ENCODE measurements at regions not wholly inside any gene's neighbourhood (a gene's known extent, or its start where the extent isn't known, plus 50 kb on each side); places are given as distances from the start of the nearest gene placed in this dataset.
"Not testable (repeated sequence)": the region's sequence is repeated elsewhere in the genome, so short reads cannot be mapped to it uniquely, and the experiment has no call there.

DNA sequence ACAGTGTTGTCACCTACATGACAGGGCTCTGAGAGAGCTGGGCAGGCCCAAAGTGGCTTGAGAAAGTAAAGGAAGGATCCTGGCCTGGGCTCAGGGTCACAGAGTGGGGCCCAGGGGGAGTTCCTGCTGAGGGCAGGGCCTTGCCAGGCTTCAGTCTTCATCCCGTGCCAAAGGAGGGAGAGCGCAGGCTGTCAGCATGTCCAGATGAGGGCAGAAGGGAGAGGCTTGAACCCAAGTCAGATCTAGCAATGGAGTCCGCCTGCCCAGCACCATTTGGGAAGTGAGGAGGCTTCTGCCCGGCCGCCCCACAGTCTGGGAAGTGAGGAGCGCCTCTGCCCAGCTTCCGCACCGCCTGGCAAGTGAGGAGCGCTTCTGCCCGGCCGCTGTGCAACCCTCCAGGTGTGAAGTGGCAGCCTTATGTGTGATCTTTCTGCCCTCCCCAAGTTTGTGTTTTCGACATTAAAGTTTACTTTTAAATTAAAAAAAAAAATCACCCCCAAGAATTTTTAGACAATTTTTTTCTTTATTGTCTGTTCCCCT, 303.6 kb upstream of the PROK2 start:
- no peak for DNase-seq (ENCODE audit: low read depth)

DNA sequence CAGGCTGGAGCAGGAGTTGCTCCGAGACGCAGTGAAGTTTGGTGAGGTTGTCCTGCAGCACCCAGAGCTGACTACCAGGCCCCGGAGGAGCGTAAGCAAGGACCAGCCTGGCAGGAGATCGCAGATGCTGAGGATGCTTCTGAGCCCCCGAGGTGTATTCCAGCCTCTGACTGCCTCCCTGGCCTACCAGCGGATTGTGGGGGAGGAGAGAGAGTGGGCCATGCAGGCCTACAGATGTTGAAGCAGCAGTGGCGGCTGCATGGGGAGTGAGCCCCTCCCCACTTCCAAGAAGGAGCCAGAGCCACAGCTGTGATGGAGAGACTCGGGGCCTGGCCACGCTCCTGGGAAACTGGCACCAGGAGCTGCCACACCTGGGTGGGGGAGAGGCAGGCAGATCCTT, 302.5 kb upstream of the PROK2 start:
- no peak for DNase-seq (ENCODE audit: low read depth)

DNA sequence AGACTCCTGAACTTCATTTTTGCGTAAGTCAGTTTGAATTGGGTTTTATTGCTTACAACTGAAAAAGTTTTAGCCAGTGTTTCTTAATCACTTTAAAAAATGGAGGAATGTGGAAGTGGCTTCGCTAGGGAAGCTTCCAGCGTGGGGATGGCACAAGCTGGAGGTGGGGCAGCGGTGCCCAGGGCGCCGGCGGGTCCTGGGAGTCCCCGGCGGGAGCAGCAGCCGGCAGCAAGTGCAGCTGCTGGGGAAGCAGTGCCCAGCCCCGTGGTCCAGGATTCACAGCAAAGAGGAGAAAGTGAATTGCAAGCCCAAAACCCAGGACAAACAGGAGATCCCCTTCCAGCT, 301.8 kb upstream of the PROK2 start:
- no peak for DNase-seq (ENCODE audit: low read depth)

DNA sequence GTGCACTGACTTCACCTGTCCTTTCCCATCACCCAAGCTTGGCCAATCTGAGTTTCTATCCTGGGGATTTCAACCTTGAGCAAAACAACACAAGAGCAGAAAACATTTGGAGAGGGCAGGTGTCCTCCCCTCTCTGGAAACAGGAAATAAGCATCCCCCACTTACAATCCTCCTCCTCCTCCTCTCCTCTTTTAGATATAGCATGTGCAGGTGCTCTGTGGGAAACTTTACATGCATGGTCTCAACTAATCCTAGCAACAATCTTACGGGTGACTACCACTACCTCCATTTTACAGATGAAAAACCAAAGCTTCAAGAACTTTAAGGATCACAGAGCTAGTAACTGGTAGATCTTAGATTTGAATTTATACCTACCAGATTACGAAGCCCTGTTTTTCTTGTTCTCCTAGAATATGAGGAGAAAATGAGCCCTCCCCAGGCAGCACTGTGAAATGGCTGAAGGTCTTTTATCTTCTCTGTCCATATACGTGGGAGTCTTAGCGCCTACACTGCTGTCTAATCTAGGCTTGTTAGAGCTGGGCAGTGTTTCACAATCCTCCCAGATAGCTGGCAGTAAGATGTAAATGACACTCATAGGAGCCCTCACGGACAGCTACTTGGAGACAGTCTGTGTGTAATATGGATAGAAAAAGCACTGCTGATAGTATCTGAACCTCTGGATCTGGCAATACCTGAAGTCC, 301.2 kb upstream of the PROK2 start:
- DNase-seq (ENCODE audit: low read depth), result no peak

DNA sequence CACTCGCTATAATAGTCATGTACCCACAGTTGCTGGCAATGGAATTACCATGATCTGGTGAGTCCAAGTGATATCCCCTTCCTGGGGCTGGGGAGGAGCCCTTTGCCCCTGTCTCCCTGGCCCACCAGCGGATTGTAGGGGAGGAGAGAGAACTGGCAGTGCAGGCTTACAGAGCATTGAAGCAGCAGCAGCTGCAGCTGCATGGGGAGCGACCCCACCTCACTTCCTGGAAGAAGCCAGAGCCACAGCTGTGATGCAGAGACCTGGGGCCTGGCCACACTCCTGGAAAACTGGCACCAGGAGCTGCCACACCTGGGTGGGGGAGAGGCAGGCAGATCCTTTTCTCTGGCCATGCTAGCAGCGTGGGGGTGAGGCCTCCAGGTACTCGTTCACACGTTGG, 300.1 kb upstream of the PROK2 start:
- DNase-seq (ENCODE audit: low read depth), result no peak

DNA sequence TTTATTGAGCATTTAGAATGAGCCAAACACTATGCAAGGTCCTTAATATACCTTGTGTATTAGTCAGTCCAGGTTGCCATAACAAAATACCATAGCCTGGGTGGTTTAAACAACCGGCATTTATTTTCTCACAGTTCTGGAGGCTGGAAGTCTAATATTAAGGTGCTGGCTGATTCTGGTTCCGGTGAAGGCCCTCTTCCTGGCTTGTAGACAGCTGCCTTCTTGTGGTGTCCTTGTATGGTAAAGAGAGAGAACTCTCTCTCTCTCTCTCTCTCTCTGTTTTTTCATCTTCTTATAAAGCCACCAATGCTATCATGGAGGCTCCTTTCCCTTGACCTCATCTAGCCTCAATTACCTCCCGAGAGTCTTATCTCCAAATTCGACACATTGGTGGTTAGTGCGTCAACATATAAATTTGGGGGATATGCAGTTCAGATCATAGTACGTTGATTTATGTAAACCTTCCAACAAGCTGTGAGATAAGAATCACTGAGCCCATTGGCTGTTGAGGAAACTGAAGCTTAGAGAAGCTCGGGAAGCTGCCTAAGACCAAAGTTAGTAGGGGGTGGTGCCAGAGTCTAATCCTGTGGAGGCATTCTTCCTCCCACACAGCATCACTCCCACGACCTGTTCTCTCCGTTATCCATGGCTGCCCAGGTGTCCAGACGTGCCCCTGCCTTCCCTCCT, 298.0 kb upstream of the PROK2 start:
- DNase-seq (ENCODE audit: low read depth), result no peak

DNA sequence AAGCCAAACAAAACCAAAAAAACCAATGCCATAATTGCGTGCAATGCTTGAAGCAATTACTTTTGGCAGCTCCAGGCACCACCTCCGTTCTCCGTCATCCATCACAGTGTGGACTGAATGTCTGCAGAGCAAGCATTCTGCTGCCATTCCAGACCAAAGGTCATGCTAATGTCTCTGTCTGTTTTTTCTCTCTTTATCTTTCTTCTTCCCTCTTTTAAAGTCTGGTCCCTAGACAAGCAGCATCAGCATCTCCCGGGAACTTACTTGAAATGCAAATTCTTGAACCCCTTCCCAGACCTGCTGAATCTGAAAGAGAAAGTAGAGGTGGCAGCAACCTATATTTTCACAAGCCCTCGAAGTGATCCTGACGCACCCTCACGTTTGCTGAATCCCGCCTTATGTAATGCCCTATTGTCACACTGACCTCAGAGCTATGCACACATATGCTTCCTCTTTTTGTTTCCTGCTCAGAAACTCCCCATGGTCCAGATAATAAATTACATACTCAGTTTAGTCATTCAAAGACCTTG, 297.3 kb upstream of the PROK2 start:
- no peak for DNase-seq (ENCODE audit: low read depth)

DNA sequence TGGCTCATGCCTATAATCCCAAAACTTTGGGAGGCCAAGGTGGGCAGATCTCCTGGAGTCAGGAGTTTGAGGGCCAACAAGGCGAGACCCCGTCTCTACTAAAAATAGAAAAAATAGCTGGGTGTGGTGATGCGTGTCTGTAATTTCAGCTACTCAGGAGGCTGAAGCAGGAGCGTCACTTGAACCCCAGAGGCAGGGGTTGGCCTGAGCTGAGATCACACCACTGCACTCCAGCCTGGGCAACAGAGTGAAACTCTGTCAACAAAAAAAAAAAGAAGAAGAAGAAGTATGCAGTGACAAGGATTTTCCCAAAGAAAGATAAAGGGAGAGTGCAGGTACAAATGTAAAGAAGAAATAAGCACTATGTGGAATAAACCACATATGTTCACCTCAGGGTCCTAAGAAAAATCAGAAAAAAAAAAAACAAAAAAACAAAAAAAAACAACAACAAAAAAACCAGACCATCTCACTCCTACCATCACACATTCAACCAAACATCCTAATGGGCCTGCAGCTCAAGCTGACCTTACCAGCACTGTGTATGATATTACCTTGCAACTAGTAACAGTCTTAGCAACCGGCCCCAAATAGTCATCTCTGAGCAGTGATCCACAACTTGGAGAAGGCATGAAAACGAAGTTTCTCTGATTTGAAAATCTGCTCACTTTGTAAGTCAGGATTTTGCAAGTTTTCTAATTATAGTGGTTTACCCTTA, 296.7 kb upstream of the PROK2 start:
- DNase-seq (ENCODE audit: low read depth), result no peak

DNA sequence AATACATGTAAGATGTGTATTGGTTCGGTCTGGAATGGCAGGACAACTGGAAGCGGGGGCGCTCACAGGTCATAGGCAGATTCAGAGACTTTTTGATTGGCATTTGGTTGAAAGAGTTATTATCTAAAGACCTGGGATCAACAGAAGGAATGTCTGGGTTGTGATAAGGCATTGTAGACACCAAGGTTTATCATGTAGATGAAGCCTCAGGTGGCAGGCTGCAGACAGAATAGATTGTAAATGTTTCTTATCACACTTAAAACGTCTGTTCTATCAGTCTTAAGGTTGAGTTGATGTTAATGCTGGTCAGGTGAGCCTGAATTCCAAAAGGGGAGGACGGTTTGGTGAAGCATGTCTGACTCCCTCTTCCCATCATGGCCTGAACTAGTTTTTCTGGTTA, 295.9 kb upstream of the PROK2 start:
- no peak for DNase-seq (ENCODE audit: low read depth)

DNA sequence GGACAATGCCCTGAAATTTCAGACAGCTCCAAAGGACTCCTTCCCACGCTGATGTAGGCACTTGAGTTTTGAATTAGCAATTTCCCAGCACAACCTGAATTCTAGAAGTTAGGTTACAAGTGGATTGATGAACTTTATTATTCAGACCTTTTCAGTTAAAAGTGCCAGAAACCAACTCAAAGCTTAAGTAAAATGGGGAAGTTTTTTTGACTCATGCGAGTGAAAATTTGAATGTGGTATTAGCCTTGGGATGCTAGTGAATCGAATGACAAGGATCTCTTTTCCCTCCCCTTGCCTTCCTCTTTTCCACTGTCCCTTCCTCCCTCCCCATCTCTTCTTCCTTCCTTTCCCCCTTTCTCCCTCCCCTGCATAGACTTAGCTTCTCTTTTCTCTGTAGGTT, 295.1 kb upstream of the PROK2 start:
- DNase-seq (ENCODE audit: low read depth), result no peak

DNA sequence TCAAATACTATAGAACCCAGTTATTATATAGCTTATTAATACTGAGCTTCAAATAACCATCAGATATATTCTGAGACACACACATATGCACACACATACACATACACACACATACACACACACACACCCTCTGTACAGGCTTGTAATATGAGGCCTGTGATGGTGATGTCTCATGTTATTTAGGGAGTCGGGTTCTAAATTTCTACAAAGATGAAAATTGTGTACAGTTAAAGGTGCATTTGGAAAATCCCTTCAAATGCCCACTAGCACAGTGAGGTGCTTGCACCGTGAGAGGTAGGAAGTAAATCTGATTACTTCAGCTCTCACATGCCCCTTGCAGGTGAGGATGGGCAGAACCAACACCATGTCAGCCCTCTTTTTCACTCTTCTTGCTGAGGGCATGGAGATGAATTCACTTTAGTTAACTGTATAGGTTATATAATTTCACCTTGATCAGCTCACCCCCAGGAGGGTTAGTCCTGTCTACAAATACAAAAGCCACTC, 294.5 kb upstream of the PROK2 start:
- no peak for DNase-seq (ENCODE audit: low read depth)

DNA sequence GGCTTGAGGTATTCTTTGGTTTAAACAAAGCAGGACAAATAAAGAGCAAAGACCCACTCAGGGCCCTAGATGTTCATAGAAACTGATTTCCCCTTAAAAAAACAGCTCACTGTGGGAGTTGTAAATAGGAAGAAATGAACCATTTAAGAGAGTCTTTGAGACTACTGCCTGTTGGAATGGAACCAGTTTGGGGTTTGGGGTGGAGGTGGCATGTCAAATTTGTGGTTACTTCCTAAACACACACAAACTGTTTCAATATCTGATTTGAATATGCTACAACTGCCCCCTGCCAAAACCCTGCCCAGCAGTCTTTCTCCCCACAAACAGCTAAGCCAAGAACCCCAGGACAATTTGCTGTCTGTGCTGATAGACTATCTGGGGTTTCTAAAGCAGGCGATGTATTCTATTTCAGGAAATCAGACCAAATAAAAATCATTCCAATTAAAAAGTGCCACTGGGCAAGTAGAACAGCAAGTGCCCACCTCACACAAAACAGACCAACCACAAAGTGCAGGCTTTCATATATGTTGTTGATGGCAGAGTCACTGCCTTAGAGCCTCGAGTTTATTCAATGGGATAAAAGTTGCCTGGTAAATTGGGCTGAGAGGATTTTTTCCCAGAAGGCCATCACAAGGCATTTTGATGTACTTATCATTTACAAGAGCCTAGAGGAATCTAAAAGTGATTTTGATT, 293.9 kb upstream of the PROK2 start:
- DNase-seq (ENCODE audit: low read depth), result no peak

DNA sequence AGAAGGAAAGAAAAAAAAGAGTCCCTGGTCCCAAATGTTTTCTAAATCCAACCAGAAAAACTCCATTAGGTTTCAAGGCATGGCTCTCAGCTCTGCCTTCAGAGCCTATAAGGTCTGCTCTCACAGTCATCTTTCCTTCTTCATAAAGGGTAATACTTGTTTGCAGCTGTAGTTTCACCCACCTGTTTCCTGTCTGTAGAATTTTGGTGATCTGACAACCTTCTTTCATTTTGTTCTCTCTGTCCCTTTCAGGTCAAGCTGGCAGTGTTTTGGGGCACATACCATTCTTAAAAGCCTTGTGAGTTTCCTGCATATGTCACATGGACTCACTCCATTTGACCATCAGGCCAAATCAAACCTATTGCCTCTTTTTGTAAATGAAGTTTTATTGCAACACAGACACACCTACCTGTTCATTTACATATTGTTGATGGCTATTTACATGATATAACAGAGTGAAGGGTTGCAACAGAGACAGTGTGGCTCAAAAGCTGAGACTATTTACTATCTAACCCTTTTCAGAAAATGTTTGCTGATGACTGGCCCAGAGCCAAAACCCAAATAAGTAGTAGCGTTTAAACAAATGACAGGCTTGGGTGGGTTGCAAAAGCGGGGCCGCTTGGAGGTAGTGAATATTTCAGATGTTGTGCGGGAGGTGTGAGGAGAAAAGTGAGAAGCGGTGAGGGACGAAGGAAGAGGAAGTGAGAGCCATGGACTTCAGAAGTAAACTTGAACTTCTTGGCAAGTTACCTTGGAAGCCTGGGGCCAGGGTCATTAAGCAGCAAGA, 292.7 kb upstream of the PROK2 start:
- DNase-seq (ENCODE audit: low read depth), result no peak

DNA sequence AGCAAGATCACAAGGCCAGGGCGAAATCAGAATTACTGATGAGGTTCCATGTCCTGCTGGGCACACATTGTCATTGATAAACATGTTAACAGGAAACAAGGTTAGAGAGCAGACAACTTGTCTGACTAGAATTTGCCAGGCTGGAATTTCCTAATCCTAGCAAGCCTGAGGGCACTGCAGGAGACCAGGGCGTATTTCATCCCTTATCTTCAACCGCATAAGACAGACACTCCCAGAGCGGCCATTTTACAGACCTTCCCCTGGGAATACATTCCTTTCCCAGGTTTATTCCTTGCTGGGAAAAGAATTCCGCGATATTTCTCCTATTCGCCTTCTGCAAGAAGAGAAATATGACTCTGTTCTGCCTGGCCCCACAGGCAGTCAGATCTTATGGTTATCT, 290.9 kb upstream of the PROK2 start:
- DNase-seq (ENCODE audit: low read depth), result not testable (repeated sequence)

DNA sequence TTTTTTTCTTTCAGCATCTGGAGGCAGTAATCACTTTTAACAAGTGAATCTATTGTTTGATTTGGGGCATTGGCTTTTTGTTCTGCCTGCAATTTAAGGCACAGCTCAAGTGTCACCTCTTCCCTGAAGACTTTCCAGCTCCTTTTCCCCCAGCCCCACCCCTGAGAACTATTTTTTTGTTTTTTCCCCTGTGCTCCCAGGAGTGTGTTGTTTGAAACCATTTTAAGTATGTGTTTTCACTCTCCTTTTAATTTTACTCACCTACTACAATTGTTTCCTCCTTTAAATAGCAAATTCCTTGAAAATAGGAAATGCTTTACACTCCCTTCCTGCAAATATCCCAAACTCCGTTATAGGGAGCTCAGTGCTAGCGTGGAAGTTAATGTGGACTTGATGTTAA, 286.7 kb upstream of the PROK2 start:
- DNase-seq (ENCODE audit: low read depth), result no peak

DNA sequence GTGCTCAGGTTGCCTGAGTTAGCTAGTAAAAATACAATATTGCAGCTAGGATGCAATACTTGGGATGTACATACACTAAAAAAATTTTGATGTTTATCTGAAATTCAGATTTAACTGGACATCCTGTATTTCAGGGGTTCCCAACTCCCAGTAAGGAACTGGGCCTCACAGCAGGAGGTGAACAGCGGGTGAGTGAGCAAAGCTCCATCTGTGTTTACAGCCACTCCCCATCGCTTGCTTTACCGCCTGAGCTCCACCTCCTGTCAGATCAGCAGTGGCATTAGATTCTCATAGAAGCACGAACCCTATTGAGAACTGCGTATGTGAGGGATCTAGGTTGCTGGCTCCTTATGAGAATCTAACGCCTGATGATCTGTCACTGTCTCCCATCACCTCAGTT, 285.1 kb upstream of the PROK2 start:
- DNase-seq (ENCODE audit: low read depth), result no peak

DNA sequence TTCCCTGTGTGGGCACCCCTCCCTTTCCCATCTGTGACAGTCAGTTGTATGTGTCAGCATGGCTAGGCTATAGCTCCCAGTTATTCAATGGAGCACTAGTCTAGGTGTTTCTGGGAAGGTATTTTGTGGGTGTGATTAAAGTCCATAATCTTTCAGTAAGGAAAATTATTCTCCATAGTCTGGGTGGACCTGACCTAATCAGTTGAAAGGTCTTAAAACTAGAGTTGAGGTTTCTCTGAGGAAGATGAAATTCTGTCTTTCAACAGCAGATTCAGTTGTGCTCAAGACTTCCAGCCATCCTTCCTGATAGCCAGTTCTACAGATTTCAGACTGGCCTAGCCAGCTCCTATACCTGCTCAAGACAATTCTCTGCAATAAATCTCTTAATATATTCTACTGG, 284.6 kb upstream of the PROK2 start:
- DNase-seq (ENCODE audit: low read depth), result no peak

DNA sequence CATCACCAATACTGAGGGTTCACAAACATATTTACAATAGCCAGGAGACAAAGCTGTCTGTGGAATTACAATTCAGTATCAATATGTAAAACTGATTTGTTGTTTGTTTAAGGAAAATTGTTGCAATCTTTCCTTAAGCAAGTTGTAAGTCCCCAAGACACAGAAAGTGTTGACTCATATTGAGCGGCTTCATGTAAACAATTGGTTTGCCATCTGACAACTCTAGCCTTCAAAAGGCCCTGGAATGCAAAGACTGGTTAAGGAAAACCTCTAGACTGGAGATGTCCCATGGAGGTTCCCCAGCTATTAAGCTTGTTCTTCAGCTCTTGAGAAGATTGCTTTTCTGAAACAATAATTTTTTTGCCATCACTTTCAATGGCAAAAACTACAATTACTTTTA, 283.7 kb upstream of the PROK2 start:
- DNase-seq (ENCODE audit: low read depth), result no peak

DNA sequence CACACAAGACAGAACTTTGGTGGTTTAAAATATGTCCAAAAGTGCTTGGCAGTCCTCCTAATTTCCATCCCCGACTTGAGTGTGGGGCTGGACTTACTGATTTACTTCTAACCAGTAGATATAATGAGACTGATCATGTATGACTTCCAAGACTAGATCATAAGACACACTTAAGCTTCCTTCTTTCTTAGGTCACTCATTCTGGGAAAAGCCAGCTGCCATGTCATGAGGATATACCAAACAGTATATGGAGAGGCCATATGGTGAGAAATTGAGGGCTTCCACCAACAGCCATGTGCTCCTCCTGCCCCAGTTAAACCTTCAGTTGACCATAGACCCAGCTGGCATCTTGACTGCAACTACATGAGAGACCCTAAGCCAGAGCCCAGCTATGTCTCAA, 282.8 kb upstream of the PROK2 start:
- DNase-seq (ENCODE audit: low read depth), result no peak

DNA sequence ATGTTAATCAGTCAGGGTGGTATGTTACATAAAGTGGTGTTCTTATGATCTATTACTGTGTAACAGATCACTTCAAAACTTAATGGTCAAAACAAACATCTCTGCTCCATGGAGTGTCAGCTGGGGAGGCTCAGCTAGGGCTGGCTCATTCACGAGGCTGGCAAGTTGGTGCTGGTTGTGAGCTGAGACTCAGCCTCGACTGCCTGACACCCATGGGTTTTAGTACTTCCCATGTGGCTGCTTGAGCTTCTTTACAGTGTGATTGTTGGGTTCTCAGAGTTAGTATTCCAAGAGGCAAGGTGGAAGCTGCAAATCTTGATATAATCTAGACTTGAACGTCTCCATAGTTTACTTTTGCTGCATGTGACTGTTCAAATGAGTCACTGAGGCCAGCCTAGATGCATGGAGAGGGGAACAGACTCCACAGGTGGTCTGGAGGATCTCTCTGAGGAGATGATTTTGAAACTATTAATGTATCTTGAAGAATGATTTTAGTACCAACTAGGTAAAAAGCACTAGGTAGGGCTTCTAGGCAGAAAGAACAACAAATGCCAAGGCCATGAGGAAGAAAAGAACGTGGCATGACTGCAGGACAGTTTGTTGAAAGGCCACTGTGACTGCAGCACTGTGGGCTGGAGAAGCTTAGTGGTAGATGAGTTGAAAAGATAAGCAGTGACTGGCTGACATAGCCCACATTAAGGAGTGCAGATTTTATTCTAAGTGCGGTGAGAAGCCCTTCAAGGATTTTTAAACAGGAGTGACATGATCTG, 281.1 kb upstream of the PROK2 start:
- no peak for DNase-seq (ENCODE audit: low read depth)

Data from renal cortical epithelial cell (primary cell).